H9 (cell line): ENCODE measurements at regions not wholly inside any gene's neighbourhood (a gene's known extent, or its start where the extent isn't known, plus 50 kb on each side); places are given as distances from the start of the nearest gene placed in this dataset.

Experiments used
- DNase-seq: peaks from one replicate; pipeline ENCODE4 v3.0.0-alpha.2; 2017
- H2AFZ ChIP-seq: one replicate; pipeline ENCODE4 v1.6.1; 2013; ENCODE audit warnings: mild to moderate bottlenecking, low read length, control low read depth, moderate library complexity
- H2AK5ac ChIP-seq: 2 replicates; pipeline ENCODE4 v1.6.1; 2013; ENCODE audit warnings: low read length, control low read depth, mixed read lengths; ENCODE audit not compliant: insufficient read length
- H2BK120ac ChIP-seq: one replicate; pipeline ENCODE4 v1.6.1; 2013; ENCODE audit warnings: low read depth, mild to moderate bottlenecking, low read length, control low read depth, inconsistent platforms; ENCODE audit not compliant: poor library complexity, severe bottlenecking
- H2BK12ac ChIP-seq: 2 replicates; pipeline ENCODE4 v1.6.1; 2013; ENCODE audit warnings: low read length, control low read depth, mixed read lengths, low read depth; ENCODE audit not compliant: insufficient read length
- H2BK15ac ChIP-seq: 2 replicates; pipeline ENCODE4 v1.6.1; 2013; ENCODE audit warnings: low read depth, low read length, control low read depth
- H2BK20ac ChIP-seq: one replicate; pipeline ENCODE4 v1.6.1; 2013; ENCODE audit warnings: low read depth, mild to moderate bottlenecking, low read length, control low read depth, inconsistent platforms; ENCODE audit not compliant: poor library complexity, severe bottlenecking
- H2BK5ac ChIP-seq: 2 replicates; pipeline ENCODE4 v1.6.1; 2013; ENCODE audit warnings: low read length, control low read depth, mixed read lengths; ENCODE audit not compliant: insufficient read length
- H3K14ac ChIP-seq: 2 replicates; pipeline ENCODE4 v1.6.1; 2013; ENCODE audit warnings: low read length, control low read depth; ENCODE audit not compliant: insufficient read depth
- H3K18ac ChIP-seq: 2 replicates; pipeline ENCODE4 v1.6.1; 2013; ENCODE audit warnings: low read depth, mild to moderate bottlenecking, mixed read lengths, low read length, control low read depth; ENCODE audit not compliant: insufficient read length
- H3K23ac ChIP-seq: 2 replicates; pipeline ENCODE4 v1.6.1; 2013; ENCODE audit warnings: low read length, control low read depth, mixed read lengths, low read depth; ENCODE audit not compliant: insufficient read length
- H3K23me2 ChIP-seq: 2 replicates; pipeline ENCODE4 v1.6.1; 2013; ENCODE audit warnings: low read depth, mild to moderate bottlenecking, mixed read lengths, low read length, control low read depth; ENCODE audit not compliant: insufficient read length, poor library complexity, severe bottlenecking
- H3K27ac ChIP-seq: 2 replicates; pipeline ENCODE4 v1.5.1; 2013; ENCODE audit warnings: low read length, control low read depth, mixed read lengths, low read depth; ENCODE audit not compliant: insufficient read length
- H3K27me3 ChIP-seq: 2 replicates; pipeline ENCODE4 v1.6.1; 2013; ENCODE audit warnings: low read length, control low read depth, inconsistent platforms; ENCODE audit not compliant: insufficient read depth
- H3K4ac ChIP-seq: 2 replicates; pipeline ENCODE4 v1.6.1; 2013; ENCODE audit warnings: low read depth, mild to moderate bottlenecking, control low read depth, inconsistent platforms, low read length, moderate library complexity
- H3K4me1 ChIP-seq: 2 replicates; pipeline ENCODE4 v1.6.1; 2013; ENCODE audit warnings: low read length, control low read depth, inconsistent platforms; ENCODE audit not compliant: insufficient read depth
- H3K4me2 ChIP-seq: 2 replicates; pipeline ENCODE4 v1.6.1; 2013; ENCODE audit warnings: low read length, control low read depth, mixed read lengths; ENCODE audit not compliant: insufficient read length, insufficient read depth
- H3K56ac ChIP-seq: 2 replicates; pipeline ENCODE4 v1.6.1; 2013; ENCODE audit warnings: low read depth, mild to moderate bottlenecking, mixed read lengths, low read length, control low read depth; ENCODE audit not compliant: insufficient read length
- H3K79me1 ChIP-seq: 2 replicates; pipeline ENCODE4 v1.6.1; 2013; ENCODE audit warnings: low read depth, mild to moderate bottlenecking, moderate library complexity, low read length, control low read depth, inconsistent platforms; ENCODE audit not compliant: insufficient read depth, poor library complexity, severe bottlenecking
- H3K79me2 ChIP-seq: 2 replicates; pipeline ENCODE4 v1.6.1; 2013; ENCODE audit warnings: low read length, control low read depth, inconsistent platforms; ENCODE audit not compliant: insufficient read depth
- H3K9ac ChIP-seq: 2 replicates; pipeline ENCODE4 v1.6.1; 2013; ENCODE audit warnings: low read length, control low read depth, mixed read lengths; ENCODE audit not compliant: insufficient read length; ENCODE audit errors: extremely low read depth
- H3K9me3 ChIP-seq: one replicate; pipeline ENCODE4 v1.6.1; 2013; ENCODE audit warnings: low read depth, low read length, inconsistent platforms; ENCODE audit not compliant: control insufficient read depth
- H3T11ph ChIP-seq: one replicate; pipeline ENCODE4 v1.6.1; 2013; ENCODE audit warnings: mild to moderate bottlenecking, low read length, control low read depth, inconsistent platforms
- H4K20me1 ChIP-seq: one replicate; pipeline ENCODE4 v1.6.1; 2013; ENCODE audit not compliant: control insufficient read depth, insufficient read length, insufficient read depth
- H4K5ac ChIP-seq: 2 replicates; pipeline ENCODE4 v1.6.1; 2013; ENCODE audit warnings: low read depth, mild to moderate bottlenecking, mixed read lengths, low read length, control low read depth; ENCODE audit not compliant: insufficient read length
- H4K8ac ChIP-seq: replicated peaks from 2 replicates; pipeline ENCODE4 v1.6.1; 2013; ENCODE audit warnings: low read length, control low read depth, mixed read lengths, low read depth; ENCODE audit not compliant: insufficient read length
- H4K91ac ChIP-seq: 2 replicates; pipeline ENCODE4 v1.6.1; 2013; ENCODE audit warnings: low read depth, mild to moderate bottlenecking, moderate library complexity, mixed read lengths, low read length, control low read depth; ENCODE audit not compliant: insufficient read length
- H3K27ac Mint-ChIP-seq, 3 experiments: 2 replicates in 2 of 3; 3 replicates in 1 of 3; pipeline ENCODE4 v1.8.0; 2020 to 2021; ENCODE audit warnings: mixed read lengths in 3 of 3, mild to moderate bottlenecking in 1 of 3, moderate library complexity in 1 of 3
- H3K27me3 Mint-ChIP-seq: 2 replicates; pipeline ENCODE4 v1.8.0; 2021; ENCODE audit warnings: low read depth, mild to moderate bottlenecking, moderate library complexity, mixed read lengths
- H3K36me3 Mint-ChIP-seq, 3 experiments: 2 replicates in 2 of 3; 3 replicates in 1 of 3; pipeline ENCODE4 v1.8.0; 2020 to 2021; ENCODE audit warnings: low read depth in 3 of 3, mixed read lengths in 3 of 3; ENCODE audit not compliant: insufficient read depth in 1 of 3
- H3K4me1 Mint-ChIP-seq, 2 experiments: 2 replicates each; pipeline ENCODE4 v1.8.0; 2020; ENCODE audit warnings: mixed read lengths in 2 of 2
- H3K4me3 Mint-ChIP-seq, 2 experiments: 2 replicates in 1 of 2; 3 replicates in 1 of 2; pipeline ENCODE4 v1.8.0; 2020 to 2021; ENCODE audit warnings: mild to moderate bottlenecking in 2 of 2, mixed read lengths in 2 of 2, moderate library complexity in 1 of 2
- H3K9me3 Mint-ChIP-seq, 2 experiments: 2 replicates in 1 of 2; 3 replicates in 1 of 2; pipeline ENCODE4 v1.8.0; 2020; ENCODE audit warnings: mild to moderate bottlenecking in 2 of 2, mixed read lengths in 2 of 2, moderate library complexity in 1 of 2
- WGBS: extraction: QIAGEN DNeasy Blood & Tissue Kit; methylation state at CpG from one replicate; pipeline ENCODE4 v1.1.7; 2013; ENCODE audit warnings: missing lambda C conversion rate, low lambda C conversion rate, mixed read lengths; ENCODE audit not compliant: insufficient read length; ENCODE audit errors: extremely low coverage; 5-methylcytosine and 5-hydroxymethylcytosine counted together
- TF ChIP-seq, protein P1 (sequence below): fragments of 200-600 bp; sonication (generic); conservative IDR thresholded peaks from 3 replicates; pipeline ENCODE4 v1.8.0; 2021; ENCODE audit warnings: antibody characterized with exemption, mild to moderate bottlenecking

DNA sequence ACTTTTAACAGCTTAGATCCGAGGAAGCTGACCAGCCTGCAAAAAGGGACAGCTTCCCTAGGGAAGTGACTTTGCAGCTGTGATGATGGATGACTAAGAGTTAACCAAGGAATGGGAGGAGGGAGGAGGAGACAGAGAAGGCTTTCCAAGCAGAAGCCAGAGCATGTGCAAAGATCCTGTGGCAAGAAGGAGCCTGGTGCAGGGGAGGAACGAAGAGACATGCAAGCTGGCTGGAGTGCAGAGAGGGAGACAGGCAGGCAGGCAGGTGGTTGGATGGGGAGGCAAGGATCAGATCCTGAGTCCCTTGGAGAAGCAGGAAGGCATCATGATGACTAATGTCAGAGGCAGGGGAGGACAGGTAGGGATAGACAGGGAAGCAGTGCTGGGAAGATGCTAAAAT lies 148.8 kb downstream of the PFKFB3 start:
- Histone ChIP-seq H2BK5ac (no peak overlapping the region), H3K27me3 (no peaks in the 10 kb centered on the region), H3K79me1 (no peaks in the 10 kb centered on the region), H3K27ac (no peak overlapping the region), H4K5ac (no peak overlapping the region), H3K9ac (no peak overlapping the region), H3K14ac (no peak overlapping the region), H4K8ac (no peak overlapping the region), H3K23me2 (no peaks in the 10 kb centered on the region), H3K18ac (no peak overlapping the region), H3K4ac (no peak overlapping the region), H3K4me2 (no peak overlapping the region), H3K23ac (no peak overlapping the region), H3K4me1 (no peaks in the 10 kb centered on the region), H2BK12ac (no peak overlapping the region), H3K9me3 (no peaks in the 10 kb centered on the region), H2BK15ac (no peak overlapping the region), H3K56ac (no peak overlapping the region), H2BK120ac (no peak overlapping the region), H3K79me2 (no peaks in the 10 kb centered on the region), H2AK5ac (no peak overlapping the region), H4K91ac (no peak overlapping the region), H2BK20ac (no peak overlapping the region), H2AFZ (no peak overlapping the region), H4K20me1 (no peaks in the 10 kb centered on the region), H3T11ph (no peak overlapping the region)
- DNase-seq, result no peak
- no peaks in the 10 kb centered on the region; the same call in 1 of the 2 replicates for H3K27me3 Mint-ChIP-seq
- no CpG with 5 or more reads among the region's 2 CpGs for WGBS
- peaks cover 0 to 14% (median 8%) of the 10 kb centered on the region in 3 experiments; a peak in 6 of 7 replicates for H3K36me3 Mint-ChIP-seq
- peaks cover 20 to 22% of the 10 kb centered on the region in 2 experiments for H3K4me1 Mint-ChIP-seq
- H3K27ac Mint-ChIP-seq, result peak overlapping the region in 2 of 3 experiments; percentile 27 to 37; a peak in 4 of 7 replicates
- no peak overlapping the region for H3K4me3 Mint-ChIP-seq
- TF ChIP-seq, protein P1, sequence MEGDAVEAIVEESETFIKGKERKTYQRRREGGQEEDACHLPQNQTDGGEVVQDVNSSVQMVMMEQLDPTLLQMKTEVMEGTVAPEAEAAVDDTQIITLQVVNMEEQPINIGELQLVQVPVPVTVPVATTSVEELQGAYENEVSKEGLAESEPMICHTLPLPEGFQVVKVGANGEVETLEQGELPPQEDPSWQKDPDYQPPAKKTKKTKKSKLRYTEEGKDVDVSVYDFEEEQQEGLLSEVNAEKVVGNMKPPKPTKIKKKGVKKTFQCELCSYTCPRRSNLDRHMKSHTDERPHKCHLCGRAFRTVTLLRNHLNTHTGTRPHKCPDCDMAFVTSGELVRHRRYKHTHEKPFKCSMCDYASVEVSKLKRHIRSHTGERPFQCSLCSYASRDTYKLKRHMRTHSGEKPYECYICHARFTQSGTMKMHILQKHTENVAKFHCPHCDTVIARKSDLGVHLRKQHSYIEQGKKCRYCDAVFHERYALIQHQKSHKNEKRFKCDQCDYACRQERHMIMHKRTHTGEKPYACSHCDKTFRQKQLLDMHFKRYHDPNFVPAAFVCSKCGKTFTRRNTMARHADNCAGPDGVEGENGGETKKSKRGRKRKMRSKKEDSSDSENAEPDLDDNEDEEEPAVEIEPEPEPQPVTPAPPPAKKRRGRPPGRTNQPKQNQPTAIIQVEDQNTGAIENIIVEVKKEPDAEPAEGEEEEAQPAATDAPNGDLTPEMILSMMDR, result no peak
- peaks cover 5 to 17% of the 10 kb centered on the region in 2 experiments for H3K9me3 Mint-ChIP-seq
